ENCODE measurements at regions not wholly inside any gene's neighbourhood (a gene's known extent, or its start where the extent isn't known, plus 50 kb on each side); places are given as distances from the start of the nearest gene placed in this dataset.

- Histone ChIP-seq H3K9me3 (no peaks in the 10 kb centered on the region), H3K4me3 (ENCODE audit: control insufficient read depth in 1 of 2, extremely low read depth in 1 of 2, low read length in 1 of 2) (no peak overlapping the region), H3K27ac (ENCODE audit: low read length) (no peak overlapping the region), H3K4me1 (ENCODE audit: control insufficient read depth in 1 of 2, extremely low read depth in 1 of 2, insufficient read depth in 2 of 2, low read length in 2 of 2) (no peaks in the 10 kb centered on the region), H3K27me3 (replicated peaks in 1 of 2; ENCODE audit: control insufficient read depth in 2 of 2, extremely low read depth in 1 of 2, insufficient read depth in 2 of 2, low read length in 1 of 2) (peaks cover 0 to 2% of the 10 kb centered on the region in 2 experiments), H3K36me3 (ENCODE audit: control insufficient read depth in 2 of 2, extremely low read depth in 1 of 2, insufficient read depth in 1 of 2, low read length in 1 of 2) (no peaks in the 10 kb centered on the region)
- peaks cover 0 to 18% of the 10 kb centered on the region in 2 donors for H3K27me3 Mint-ChIP-seq
- H3K27ac Mint-ChIP-seq, result no peak overlapping the region
- POLR2A ChIA-PET, result no interaction called here
- no peak for DNase-seq
- ATAC-seq (replicated peaks in 1 of 4), result no peak
- no peaks in the 10 kb centered on the region for H3K9me3 Mint-ChIP-seq
- WGBS (ENCODE audit: insufficient coverage), result 33% methylated on average over 1 of the region's 1 CpG
- no peaks in the 10 kb centered on the region for H3K36me3 Mint-ChIP-seq
- no peak overlapping the region for H3K4me3 Mint-ChIP-seq
- H3K4me1 Mint-ChIP-seq, result no peaks in the 10 kb centered on the region
- CTCF ChIA-PET, result interaction anchor here in 1 of 2 donors (0.6 kb wide), 1 partner anchor 947 kb away, joined by 3 read pairs; no protein-coding TSS in a partner anchor
Measured at GRCh38 chr15:60222404-60222803, 175.4 kb downstream of the ANXA2 start.

- H3K4me3 Mint-ChIP-seq, result no peak overlapping the region
- no peak overlapping the region for H3K4me3 ChIP-seq (ENCODE audit: control insufficient read depth in 1 of 2, extremely low read depth in 1 of 2, low read length in 1 of 2)
- POLR2A ChIA-PET, result no interaction called here
- no peaks in the 10 kb centered on the region for H3K9me3 ChIP-seq
- no peak overlapping the region for H3K27ac ChIP-seq (ENCODE audit: low read length)
- no peak overlapping the region for H3K27ac Mint-ChIP-seq
- peaks cover 0 to 18% of the 10 kb centered on the region in 2 donors for H3K27me3 Mint-ChIP-seq
- DNase-seq (no peak), ATAC-seq (replicated peaks in 1 of 4) (no peak)
- H3K4me1 Mint-ChIP-seq, result no peaks in the 10 kb centered on the region
- H3K36me3 Mint-ChIP-seq, result no peaks in the 10 kb centered on the region
- no peaks in the 10 kb centered on the region for H3K9me3 Mint-ChIP-seq
- peaks cover 0 to 2% of the 10 kb centered on the region in 2 experiments for H3K27me3 ChIP-seq (replicated peaks in 1 of 2; ENCODE audit: control insufficient read depth in 2 of 2, extremely low read depth in 1 of 2, insufficient read depth in 2 of 2, low read length in 1 of 2)
- WGBS (ENCODE audit: insufficient coverage), result 84% methylated on average over 4 of the region's 7 CpGs
- H3K4me1 ChIP-seq (ENCODE audit: control insufficient read depth in 1 of 2, extremely low read depth in 1 of 2, insufficient read depth in 2 of 2, low read length in 2 of 2), result no peaks in the 10 kb centered on the region
- CTCF ChIA-PET, result no interaction called here
- H3K36me3 ChIP-seq (ENCODE audit: control insufficient read depth in 2 of 2, extremely low read depth in 1 of 2, insufficient read depth in 1 of 2, low read length in 1 of 2), result no peaks in the 10 kb centered on the region
Measured at GRCh38 chr15:60223176-60223575, 174.6 kb downstream of the ANXA2 start.

GRCh38 chr15:60226924-60227323 is 170.9 kb downstream of the ANXA2 start:
- H3K36me3 Mint-ChIP-seq, result no peaks in the 10 kb centered on the region
- WGBS (ENCODE audit: insufficient coverage), result no CpG with 5 or more reads among the region's 7 CpGs
- no peaks in the 10 kb centered on the region for H3K4me1 Mint-ChIP-seq
- peaks cover 9 to 13% of the 10 kb centered on the region in 2 donors for H3K27me3 Mint-ChIP-seq
- no peak overlapping the region for H3K27ac ChIP-seq (ENCODE audit: low read length)
- no peak overlapping the region for H3K27ac Mint-ChIP-seq
- no peaks in the 10 kb centered on the region for H3K4me1 ChIP-seq (ENCODE audit: control insufficient read depth in 1 of 2, extremely low read depth in 1 of 2, insufficient read depth in 2 of 2, low read length in 2 of 2)
- ChIA-PET CTCF (no interaction called here), POLR2A (no interaction called here)
- DNase-seq (no peak), ATAC-seq (replicated peaks in 1 of 4) (no peak)
- H3K9me3 Mint-ChIP-seq, result no peaks in the 10 kb centered on the region
- H3K36me3 ChIP-seq (ENCODE audit: control insufficient read depth in 2 of 2, extremely low read depth in 1 of 2, insufficient read depth in 1 of 2, low read length in 1 of 2), result no peaks in the 10 kb centered on the region
- H3K27me3 ChIP-seq (replicated peaks in 1 of 2; ENCODE audit: control insufficient read depth in 2 of 2, extremely low read depth in 1 of 2, insufficient read depth in 2 of 2, low read length in 1 of 2), result no peaks in the 10 kb centered on the region
- H3K4me3 ChIP-seq (ENCODE audit: control insufficient read depth in 1 of 2, extremely low read depth in 1 of 2, low read length in 1 of 2), result no peak overlapping the region
- H3K9me3 ChIP-seq, result no peaks in the 10 kb centered on the region
- no peak overlapping the region for H3K4me3 Mint-ChIP-seq

GRCh38 chr15:60228101-60228500 is 169.7 kb downstream of the ANXA2 start:
- no peak overlapping the region for H3K27ac Mint-ChIP-seq
- Histone ChIP-seq H3K4me1 (ENCODE audit: control insufficient read depth in 1 of 2, extremely low read depth in 1 of 2, insufficient read depth in 2 of 2, low read length in 2 of 2) (no peaks in the 10 kb centered on the region), H3K27me3 (replicated peaks in 1 of 2; ENCODE audit: control insufficient read depth in 2 of 2, extremely low read depth in 1 of 2, insufficient read depth in 2 of 2, low read length in 1 of 2) (no peaks in the 10 kb centered on the region), H3K9me3 (no peaks in the 10 kb centered on the region), H3K36me3 (ENCODE audit: control insufficient read depth in 2 of 2, extremely low read depth in 1 of 2, insufficient read depth in 1 of 2, low read length in 1 of 2) (no peaks in the 10 kb centered on the region), H3K4me3 (ENCODE audit: control insufficient read depth in 1 of 2, extremely low read depth in 1 of 2, low read length in 1 of 2) (no peak overlapping the region), H3K27ac (ENCODE audit: low read length) (no peak overlapping the region)
- no peak for ATAC-seq (replicated peaks in 1 of 4)
- DNase-seq, result no peak
- H3K4me1 Mint-ChIP-seq, result no peaks in the 10 kb centered on the region
- 89% methylated on average over 1 of the region's 3 CpGs for WGBS (ENCODE audit: insufficient coverage)
- H3K27me3 Mint-ChIP-seq, result peaks cover 10 to 12% of the 10 kb centered on the region in 2 donors
- no peaks in the 10 kb centered on the region for H3K36me3 Mint-ChIP-seq
- no peaks in the 10 kb centered on the region for H3K9me3 Mint-ChIP-seq
- CTCF ChIA-PET, result no interaction called here
- no peak overlapping the region for H3K4me3 Mint-ChIP-seq
- POLR2A ChIA-PET, result no interaction called here

- Histone ChIP-seq H3K4me3 (ENCODE audit: control insufficient read depth in 1 of 2, extremely low read depth in 1 of 2, low read length in 1 of 2) (no peak overlapping the region), H3K4me1 (ENCODE audit: control insufficient read depth in 1 of 2, extremely low read depth in 1 of 2, insufficient read depth in 2 of 2, low read length in 2 of 2) (no peaks in the 10 kb centered on the region), H3K27ac (ENCODE audit: low read length) (no peak overlapping the region), H3K36me3 (ENCODE audit: control insufficient read depth in 2 of 2, extremely low read depth in 1 of 2, insufficient read depth in 1 of 2, low read length in 1 of 2) (no peaks in the 10 kb centered on the region), H3K27me3 (replicated peaks in 1 of 2; ENCODE audit: control insufficient read depth in 2 of 2, extremely low read depth in 1 of 2, insufficient read depth in 2 of 2, low read length in 1 of 2) (no peaks in the 10 kb centered on the region), H3K9me3 (no peaks in the 10 kb centered on the region)
- Mint-ChIP-seq H3K4me1 (no peaks in the 10 kb centered on the region), H3K9me3 (no peaks in the 10 kb centered on the region), H3K27ac (no peak overlapping the region), H3K4me3 (no peak overlapping the region), H3K27me3 (peaks cover 7 to 16% of the 10 kb centered on the region in 2 donors), H3K36me3 (no peaks in the 10 kb centered on the region)
- POLR2A ChIA-PET, result no interaction called here
- ATAC-seq (replicated peaks in 1 of 4) (no peak), DNase-seq (no peak)
- CTCF ChIA-PET, result interaction anchor here in 1 of 2 donors (0.7 kb wide), 1 partner anchor 583 kb away, joined by 8 read pairs; no protein-coding TSS in a partner anchor
- no CpG with 5 or more reads among the region's 2 CpGs for WGBS (ENCODE audit: insufficient coverage)
Measured at GRCh38 chr15:60228619-60229018, 169.2 kb downstream of the ANXA2 start.

GRCh38 chr15:60235951-60236710 is 161.7 kb downstream of the ANXA2 start:
- no peak overlapping the region for H3K4me3 Mint-ChIP-seq
- no peak for DNase-seq
- H3K9me3 Mint-ChIP-seq, result peaks cover 0 to 9% (median 0%) of the 10 kb centered on the region in 3 donors
- Histone ChIP-seq H3K27ac (ENCODE audit: low read length) (no peak overlapping the region), H3K9me3 (no peaks in the 10 kb centered on the region), H3K36me3 (ENCODE audit: control insufficient read depth in 2 of 2, extremely low read depth in 1 of 2, insufficient read depth in 1 of 2, low read length in 1 of 2) (no peaks in the 10 kb centered on the region), H3K27me3 (replicated peaks in 1 of 2; ENCODE audit: control insufficient read depth in 2 of 2, extremely low read depth in 1 of 2, insufficient read depth in 2 of 2, low read length in 1 of 2) (peaks cover 0 to 10% of the 10 kb centered on the region in 2 experiments), H3K4me3 (ENCODE audit: control insufficient read depth in 1 of 2, extremely low read depth in 1 of 2, low read length in 1 of 2) (no peak overlapping the region), H3K4me1 (ENCODE audit: control insufficient read depth in 1 of 2, extremely low read depth in 1 of 2, insufficient read depth in 2 of 2, low read length in 2 of 2) (peaks cover 0 to 3% of the 10 kb centered on the region in 2 experiments)
- CTCF ChIA-PET, result no interaction called here
- H3K36me3 Mint-ChIP-seq, result no peaks in the 10 kb centered on the region
- peaks cover 0 to 6% (median 5%) of the 10 kb centered on the region in 3 donors for H3K4me1 Mint-ChIP-seq
- no peak overlapping the region for H3K27ac Mint-ChIP-seq
- 41% methylated on average over 3 of the region's 7 CpGs for WGBS (ENCODE audit: insufficient coverage)
- H3K27me3 Mint-ChIP-seq, result peaks cover 46 to 50% of the 10 kb centered on the region in 2 donors
- ATAC-seq (replicated peaks in 1 of 4), result no peak
- POLR2A ChIA-PET, result interaction anchor here in 1 of 2 donors (0.6 kb wide), 1 partner anchor 167 kb away, joined by 4 read pairs; no protein-coding TSS in a partner anchor
